H1 (cell line): ENCODE measurements at regions not wholly inside any gene's neighbourhood (a gene's known extent, or its start where the extent isn't known, plus 50 kb on each side); places are given as distances from the start of the nearest gene placed in this dataset.

ENCODE experiments used
- CTCF ChIA-PET: fragments of 300-600 bp; sonication (Branson Sonifier 250); formaldehyde crosslinking; loops from one replicate; lab custom pipeline; 2021; ENCODE audit not compliant: partially characterized antibody; lab: Charles Lee
- POLR2A ChIA-PET: fragments of 300-600 bp; sonication (Branson Sonifier 250); formaldehyde crosslinking; loops from one replicate; lab custom pipeline; 2021; ENCODE audit warnings: inconsistent platforms; ENCODE audit not compliant: partially characterized antibody; lab: Charles Lee
- DNase-seq, 2 experiments: peaks; one replicate each; pipeline versions ENCODE4 v3.0.0 to v3.0.0-alpha.2; 2010 to 2022; ENCODE audit warnings: low spot score in 2 of 2, low read depth in 1 of 2, mixed read lengths in 1 of 2
- FAIRE-seq: peaks from 2 replicates; lab custom pipeline; 2011; peaks lifted over from hg19 to GRCh38; lab: Jason Lieb, UNC
- H2AFZ ChIP-seq: 2 replicates; pipeline ENCODE4 v1.8.1; 2012; ENCODE audit warnings: low read length, inconsistent platforms
- H2AK5ac ChIP-seq: 2 replicates; pipeline ENCODE4 v1.6.1; 2013; ENCODE audit warnings: low read depth, low read length
- H2BK120ac ChIP-seq: replicated peaks from 2 replicates; pipeline ENCODE3; 2013; ENCODE audit warnings: low read depth, low read length, inconsistent platforms
- H2BK12ac ChIP-seq: 2 replicates; pipeline ENCODE4 v1.6.1; 2013; ENCODE audit warnings: low read depth, low read length
- H2BK15ac ChIP-seq: 2 replicates; pipeline ENCODE4 v1.6.1; 2013; ENCODE audit warnings: low read length
- H2BK20ac ChIP-seq: 2 replicates; pipeline ENCODE4 v1.6.1; 2013; ENCODE audit warnings: low read length
- H2BK5ac ChIP-seq: 2 replicates; pipeline ENCODE4 v1.6.1; 2013; ENCODE audit warnings: low read depth, low read length
- H3K14ac ChIP-seq: 2 replicates; pipeline ENCODE4 v1.6.1; 2013; ENCODE audit warnings: inconsistent platforms; ENCODE audit not compliant: insufficient read length
- H3K18ac ChIP-seq: 2 replicates; pipeline ENCODE4 v1.6.1; 2013; ENCODE audit warnings: low read length; ENCODE audit errors: extremely low read depth
- H3K23ac ChIP-seq: 2 replicates; pipeline ENCODE4 v1.6.1; 2013; ENCODE audit warnings: inconsistent platforms; ENCODE audit not compliant: insufficient read length
- H3K23me2 ChIP-seq: 2 replicates; pipeline ENCODE4 v1.6.1; 2013; ENCODE audit warnings: low read depth, low read length
- H3K27ac ChIP-seq: 2 replicates; pipeline ENCODE4 v1.6.1; 2011; ENCODE audit warnings: low read depth, low read length, inconsistent platforms
- H3K27me3 ChIP-seq, 4 experiments: replicated peaks in 1 of 4; 1 replicate in 1 of 4; 2 replicates in 3 of 4; pipeline versions ENCODE4 v1.6.1 to v1.8.1; 2011 to 2013; ENCODE audit warnings: low read length in 3 of 4, mild to moderate bottlenecking in 3 of 4, inconsistent platforms in 2 of 4, mixed read lengths in 2 of 4, moderate library complexity in 1 of 4; ENCODE audit not compliant: control insufficient read depth in 3 of 4, insufficient read depth in 3 of 4; ENCODE audit errors: extremely low read depth in 1 of 4
- H3K36me3 ChIP-seq, 4 experiments: 2 replicates each; pipeline versions ENCODE4 v1.6.1 to v1.8.1; 2011 to 2013; ENCODE audit warnings: mild to moderate bottlenecking in 4 of 4, low read length in 3 of 4, moderate library complexity in 2 of 4, control low read depth in 1 of 4, inconsistent platforms in 1 of 4; ENCODE audit not compliant: insufficient read depth in 4 of 4, control insufficient read depth in 2 of 4
- H3K4ac ChIP-seq: replicated peaks from 2 replicates; pipeline ENCODE3; 2013; ENCODE audit warnings: low read length, low read depth, mixed read lengths, inconsistent platforms; ENCODE audit not compliant: insufficient read length
- H3K4me1 ChIP-seq, 4 experiments: replicated peaks in 1 of 4; 1 replicate in 1 of 4; 2 replicates in 3 of 4; pipeline versions ENCODE4 v1.6.1 to v1.8.1; 2011 to 2013; ENCODE audit warnings: low read length in 3 of 4, inconsistent platforms in 2 of 4, mixed read lengths in 1 of 4; ENCODE audit not compliant: insufficient read depth in 4 of 4, control insufficient read depth in 3 of 4
- H3K4me2 ChIP-seq, 2 experiments: 2 replicates each; pipeline versions ENCODE4 v1.6.1 to v1.8.1; 2011 to 2013; ENCODE audit warnings: low read depth in 2 of 2, low read length in 2 of 2, control low read depth in 1 of 2, inconsistent platforms in 1 of 2, mild to moderate bottlenecking in 1 of 2; ENCODE audit not compliant: insufficient read depth in 1 of 2
- H3K4me3 ChIP-seq, 4 experiments: fragments of 200-600, 300-600 bp in 1 of 4; sonication (generic), shearing (Covaris generic), sonication (Bioruptor Twin) in 1 of 4; 2 replicates each; pipeline versions ENCODE4 v1.5.1 to v1.8.1; 2011 to 2016; ENCODE audit warnings: low read length in 4 of 4, low read depth in 3 of 4, control low read depth in 2 of 4, inconsistent platforms in 2 of 4, mild to moderate bottlenecking in 2 of 4, mixed read lengths in 1 of 4, moderate library complexity in 1 of 4; ENCODE audit not compliant: insufficient read depth in 2 of 4; ENCODE audit errors: extremely low read depth in 1 of 4
- H3K56ac ChIP-seq: replicated peaks from 2 replicates; pipeline ENCODE3; 2013; ENCODE audit warnings: low read depth, mild to moderate bottlenecking, mixed read lengths, low read length, inconsistent platforms; ENCODE audit not compliant: insufficient read length
- H3K79me1 ChIP-seq: 2 replicates; pipeline ENCODE4 v1.6.1; 2013; ENCODE audit warnings: low read depth, low read length, control low read depth
- H3K79me2 ChIP-seq, 2 experiments: 2 replicates each; pipeline versions ENCODE4 v1.6.1 to v1.8.1; 2012 to 2013; ENCODE audit warnings: low read length in 2 of 2, mild to moderate bottlenecking in 2 of 2, inconsistent platforms in 1 of 2; ENCODE audit not compliant: insufficient read depth in 2 of 2, control insufficient read depth in 1 of 2
- H3K9ac ChIP-seq, 4 experiments: replicated peaks in 1 of 4; 1 replicate in 1 of 4; 2 replicates in 3 of 4; pipeline versions ENCODE4 v1.6.1 to v1.8.1; 2011 to 2013; ENCODE audit warnings: low read depth in 3 of 4, low read length in 3 of 4, control low read depth in 2 of 4, mild to moderate bottlenecking in 2 of 4, moderate library complexity in 2 of 4, inconsistent platforms in 1 of 4; ENCODE audit errors: extremely low read depth in 1 of 4
- H3K9me3 ChIP-seq, 2 experiments: 2 replicates each; pipeline versions ENCODE4 v1.6.1 to v1.8.1; 2012 to 2013; ENCODE audit warnings: mild to moderate bottlenecking in 2 of 2, moderate library complexity in 2 of 2, control low read depth in 1 of 2, inconsistent platforms in 1 of 2, low read depth in 1 of 2, low read length in 1 of 2, mixed read lengths in 1 of 2; ENCODE audit not compliant: insufficient read depth in 2 of 2
- H4K20me1 ChIP-seq, 2 experiments: replicated peaks in 1 of 2; 2 replicates each; pipeline versions ENCODE3 to v1.8.1; 2011 to 2013; ENCODE audit warnings: inconsistent platforms in 2 of 2, low read length in 2 of 2, mild to moderate bottlenecking in 1 of 2; ENCODE audit not compliant: insufficient read depth in 2 of 2, control insufficient read depth in 1 of 2
- H4K5ac ChIP-seq: 2 replicates; pipeline ENCODE4 v1.6.1; 2013; ENCODE audit warnings: low read length, low read depth, mixed read lengths, inconsistent platforms; ENCODE audit not compliant: insufficient read length
- H4K8ac ChIP-seq: 2 replicates; pipeline ENCODE4 v1.8.0; 2013; ENCODE audit warnings: mild to moderate bottlenecking, moderate library complexity, low read length, inconsistent platforms; ENCODE audit not compliant: insufficient read depth; ENCODE audit errors: extremely low read depth
- H4K91ac ChIP-seq: replicated peaks from 2 replicates; pipeline ENCODE3; 2013; ENCODE audit warnings: low read length, mixed read lengths, inconsistent platforms; ENCODE audit not compliant: insufficient read length
- ASH2L ChIP-seq: fragments of 200-600, 300-600 bp; sonication (generic); IDR thresholded peaks from one replicate; pipeline ENCODE4 v1.7.1; 2017; ENCODE audit warnings: low read length
- CBX5 ChIP-seq: fragments of 300-800, 300-1000 bp; sonication (generic); IDR thresholded peaks from 2 replicates; pipeline ENCODE4 v1.7.1; 2016; ENCODE audit warnings: antibody characterized with exemption, low read length, low read depth
- EGR1 ChIP-seq: IDR thresholded peaks from 2 replicates; pipeline ENCODE4 v1.6.1; 2011; ENCODE audit warnings: low read depth, low read length, borderline replicate concordance
- EZH2 ChIP-seq: fragments of 200-600 bp; sonication (generic); IDR thresholded peaks from 2 replicates; pipeline ENCODE4 v1.7.1; 2012; ENCODE audit warnings: low read depth, mild to moderate bottlenecking, moderate library complexity, low read length, inconsistent platforms; ENCODE audit not compliant: severe bottlenecking
- GABPA ChIP-seq: IDR thresholded peaks from 2 replicates; pipeline ENCODE4 v1.6.1; 2011; ENCODE audit warnings: mild to moderate bottlenecking, low read length, moderate library complexity, borderline replicate concordance; ENCODE audit not compliant: insufficient read depth
- JUND ChIP-seq: IDR thresholded peaks from 2 replicates; pipeline ENCODE4 v1.6.1; 2011; ENCODE audit warnings: mild to moderate bottlenecking, improper control_type of control experiment, low read length
- NANOG ChIP-seq: IDR thresholded peaks from 2 replicates; pipeline ENCODE4 v1.6.1; 2011; ENCODE audit warnings: low read length, low read depth, mild to moderate bottlenecking, inconsistent platforms; ENCODE audit not compliant: insufficient read depth, poor library complexity, severe bottlenecking
- POLR2AphosphoS5 ChIP-seq: IDR thresholded peaks from 2 replicates; pipeline ENCODE4 v1.6.1; 2011; ENCODE audit warnings: low read depth, low read length
- POU5F1 ChIP-seq: IDR thresholded peaks from 2 replicates; pipeline ENCODE4 v1.6.1; 2011; ENCODE audit warnings: low read depth, mild to moderate bottlenecking, low read length, moderate library complexity
- RFX5 ChIP-seq: IDR thresholded peaks from 2 replicates; pipeline ENCODE4 v1.6.1; 2011; ENCODE audit warnings: low read depth, low read length, improper control_type of control experiment, borderline replicate concordance
- SIX5 ChIP-seq: IDR thresholded peaks from 2 replicates; pipeline ENCODE4 v1.6.1; 2011; ENCODE audit warnings: mild to moderate bottlenecking, low read depth, low read length
- SUZ12 ChIP-seq: fragments of 200-600 bp; sonication (generic); IDR thresholded peaks from 2 replicates; pipeline ENCODE4 v1.6.1; 2012; ENCODE audit warnings: mild to moderate bottlenecking, inconsistent platforms, low read length, moderate library complexity, mixed read lengths
- TBP ChIP-seq: IDR thresholded peaks from 2 replicates; pipeline ENCODE4 v1.6.1; 2011; ENCODE audit warnings: low read depth, low read length, improper control_type of control experiment
- YY1 ChIP-seq: IDR thresholded peaks from 2 replicates; pipeline ENCODE4 v1.6.1; 2011; ENCODE audit warnings: low read depth, mild to moderate bottlenecking, low read length
- WGBS, 2 experiments: shearing (Covaris generic) in 1 of 2; methylation state at CpG; one replicate each; pipeline versions ENCODE4 v1.1.6 to v1.1.7; 2013 to 2015; ENCODE audit warnings: low lambda C conversion rate in 2 of 2, mixed read lengths in 2 of 2, inconsistent platforms in 1 of 2, low coverage in 1 of 2, missing lambda C conversion rate in 1 of 2; ENCODE audit not compliant: insufficient replicate concordance in 2 of 2, insufficient coverage in 1 of 2, insufficient read length in 1 of 2; ENCODE audit errors: extremely low coverage in 1 of 2, missing lambda C conversion rate in 1 of 2; 5-methylcytosine and 5-hydroxymethylcytosine counted together

DNA sequence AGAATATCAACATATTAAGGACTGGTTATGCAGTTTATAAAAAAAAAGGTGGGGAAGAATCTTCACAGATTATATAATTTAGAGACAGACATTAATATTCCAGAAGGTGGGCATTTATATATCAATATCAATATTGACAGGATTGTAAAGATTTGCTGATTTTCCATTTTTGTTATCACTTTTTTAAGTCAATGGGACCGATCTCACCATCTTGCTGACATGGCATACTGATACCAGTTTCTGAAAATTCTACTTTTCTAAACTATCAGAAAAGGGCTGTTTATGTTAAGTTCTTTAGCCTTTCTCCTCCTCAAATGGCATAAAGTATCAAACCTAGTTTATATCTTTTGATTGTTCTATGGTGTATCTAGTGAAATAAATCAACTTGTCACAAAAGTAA, 344.1 kb upstream of the SOX5 start:
- Histone ChIP-seq H3K4me2 (no peak overlapping the region), H2BK5ac (no peak overlapping the region), H2BK20ac (no peak overlapping the region), H3K36me3 (no peaks in the 10 kb centered on the region), H3K27ac (no peak overlapping the region), H4K5ac (no peak overlapping the region), H3K18ac (no peak overlapping the region), H4K91ac (no peak overlapping the region), H2AFZ (no peak overlapping the region), H3K4ac (no peak overlapping the region), H3K4me3 (no peak overlapping the region), H3K4me1 (no peaks in the 10 kb centered on the region), H2AK5ac (no peak overlapping the region), H3K79me2 (no peaks in the 10 kb centered on the region), H3K79me1 (no peaks in the 10 kb centered on the region), H3K27me3 (no peaks in the 10 kb centered on the region), H3K23me2 (no peaks in the 10 kb centered on the region), H4K20me1 (no peaks in the 10 kb centered on the region), H3K9me3 (peaks cover 0 to 3% of the 10 kb centered on the region in 2 experiments; a peak in 1 of 4 replicates), H3K56ac (no peak overlapping the region), H4K8ac (no peak overlapping the region), H3K9ac (no peak overlapping the region), H2BK120ac (no peak overlapping the region), H2BK15ac (no peak overlapping the region), H2BK12ac (no peak overlapping the region), H3K23ac (no peak overlapping the region), H3K14ac (no peak overlapping the region)
- no peak for FAIRE-seq
- 88% methylated on average over 1 of the region's 1 CpG; no CpG with 5 or more reads in 1 of the 2 experiments for WGBS, 2 experiments
- TF ChIP-seq JUND (no peak), GABPA (no peak), SIX5 (no peak), TBP (no peak), EGR1 (no peak), POLR2AphosphoS5 (no peak), YY1 (no peak), CBX5 (no peak), POU5F1 (no peak), SUZ12 (no peak), ASH2L (no peak), NANOG (no peak), RFX5 (no peak), EZH2 (no peak)
- CTCF ChIA-PET, result no interaction called here
- no peak for DNase-seq
- POLR2A ChIA-PET, result no interaction called here
